D341Med (cell line): ENCODE measurements at regions not wholly inside any gene's neighbourhood (a gene's known extent, or its start where the extent isn't known, plus 50 kb on each side); places are given as distances from the start of the nearest gene placed in this dataset.

Source experiments
- DNase-seq: peaks from one replicate; pipeline ENCODE4 v3.0.0; 2012; ENCODE audit warnings: low spot score

- DNase-seq, result no peak
Measured at GRCh38 chr2:42918671-42919318, 126.4 kb upstream of the HAAO start.

- DNase-seq, result no peak
Measured at GRCh38 chr2:42918041-42918440, 125.7 kb upstream of the HAAO start.

GRCh38 chr2:42917425-42917927, 125.1 kb upstream of the HAAO start:
- no peak for DNase-seq

GRCh38 chr2:42916324-42916723, 123.9 kb upstream of the HAAO start:
- no peak for DNase-seq

GRCh38 chr2:42914860-42915259, 122.5 kb upstream of the HAAO start:
- DNase-seq, result no peak

GRCh38 chr2:42914314-42914713, 121.9 kb upstream of the HAAO start:
- DNase-seq, result no peak

GRCh38 chr2:42913280-42913878, 121.0 kb upstream of the HAAO start:
- DNase-seq, result no peak

- DNase-seq, result no peak
Measured at GRCh38 chr2:42910645-42911405, 118.4 kb upstream of the HAAO start.

GRCh38 chr2:42909966-42910365, 117.6 kb upstream of the HAAO start:
- DNase-seq, result no peak

- no peak for DNase-seq
Measured at GRCh38 chr2:42908518-42909200, 116.3 kb upstream of the HAAO start.

GRCh38 chr2:42907835-42908234, 115.5 kb upstream of the HAAO start:
- DNase-seq, result no peak

GRCh38 chr2:42906557-42907411, 114.4 kb upstream of the HAAO start:
- peak; percentile 64 for DNase-seq

- DNase-seq, result no peak
Measured at GRCh38 chr2:42906111-42906556, 113.8 kb upstream of the HAAO start.

- no peak for DNase-seq
Measured at GRCh38 chr2:42905341-42906110, 113.1 kb upstream of the HAAO start.

GRCh38 chr2:42904576-42904876, 112.1 kb upstream of the HAAO start:
- DNase-seq, result no peak

- no peak for DNase-seq
Measured at GRCh38 chr2:42903821-42904575, 111.6 kb upstream of the HAAO start.

GRCh38 chr2:42902939-42903709, 110.7 kb upstream of the HAAO start:
- DNase-seq, result no peak

GRCh38 chr2:42901076-42901640, 108.8 kb upstream of the HAAO start:
- no peak for DNase-seq

GRCh38 chr2:42900289-42900891, 108.0 kb upstream of the HAAO start:
- no peak for DNase-seq
